ENCODE measurements at regions not wholly inside any gene's neighbourhood (a gene's known extent, or its start where the extent isn't known, plus 50 kb on each side); places are given as distances from the start of the nearest gene placed in this dataset.

- peak; percentile 89 for TF ChIP-seq CTCF (conservative IDR thresholded peaks at IDR 0.05)
- H3K27ac ChIP-seq = no peak overlapping the region
These were observed 130.3 kb upstream of the DPYD start for GRCh38 chr1:98051065-98051675.

GRCh38 chr1:98049370-98050135 is 128.7 kb upstream of the DPYD start:
- TF ChIP-seq CTCF (conservative IDR thresholded peaks at IDR 0.05) = no peak
- H3K27ac ChIP-seq = peak overlapping the region; percentile 42; the same call in 1 of the 2 replicates

DNA sequence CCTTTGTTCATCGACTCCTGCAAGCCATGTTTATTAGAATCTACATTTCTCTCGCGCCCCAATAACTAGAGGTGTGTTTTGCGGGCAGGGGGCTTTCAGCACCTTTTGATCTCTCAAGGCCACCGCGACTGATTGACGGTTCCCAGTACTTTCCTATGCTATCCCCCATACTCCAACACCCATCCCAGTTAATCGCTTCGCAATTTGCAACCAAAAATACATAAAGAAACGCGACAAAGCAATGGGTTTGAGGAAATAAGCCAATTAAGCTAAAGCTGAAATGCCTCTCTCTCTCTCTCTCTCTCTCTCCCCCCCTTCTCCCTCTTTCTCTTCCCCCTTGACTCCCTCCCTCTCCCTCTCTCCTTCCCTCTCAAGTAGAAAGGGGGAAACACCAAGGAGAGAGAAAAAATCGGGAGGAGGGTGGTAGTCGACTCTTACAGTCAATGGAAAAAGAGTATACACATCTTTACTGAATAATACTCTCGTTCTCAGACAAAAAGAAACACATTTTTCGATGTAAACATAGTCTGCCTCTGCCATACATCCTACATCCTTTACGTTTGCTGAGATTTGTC is 128.0 kb upstream of the DPYD start:
- no peak for TF ChIP-seq CTCF (conservative IDR thresholded peaks at IDR 0.05)

DNA sequence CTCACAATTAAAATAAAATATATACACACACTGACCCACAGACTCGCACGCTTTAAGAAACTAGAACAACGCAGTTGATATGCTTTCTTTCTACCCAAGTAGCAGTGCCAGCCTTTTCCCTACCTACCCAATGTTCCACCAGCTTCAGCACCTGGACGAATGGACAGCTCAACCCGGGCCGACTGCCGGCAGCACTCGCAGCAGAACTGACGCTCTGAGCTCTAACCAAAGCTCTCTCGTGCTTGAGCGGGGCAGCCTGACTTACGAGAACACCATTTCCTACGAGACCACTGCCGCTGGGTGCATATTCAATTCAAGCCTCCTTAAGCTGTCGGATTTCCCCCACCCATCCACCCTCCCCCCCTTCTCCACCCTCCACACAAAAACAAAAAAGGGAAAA is 127.4 kb upstream of the DPYD start:
- no peak for TF ChIP-seq CTCF (conservative IDR thresholded peaks at IDR 0.05)
- H3K27ac ChIP-seq = peak overlapping the region; percentile 42; the same call in 1 of the 2 replicates

More for the DNA sequence above, 128.0 kb upstream of the DPYD start:
- peak overlapping the region; percentile 42; the same call in 1 of the 2 replicates for H3K27ac ChIP-seq

DNA sequence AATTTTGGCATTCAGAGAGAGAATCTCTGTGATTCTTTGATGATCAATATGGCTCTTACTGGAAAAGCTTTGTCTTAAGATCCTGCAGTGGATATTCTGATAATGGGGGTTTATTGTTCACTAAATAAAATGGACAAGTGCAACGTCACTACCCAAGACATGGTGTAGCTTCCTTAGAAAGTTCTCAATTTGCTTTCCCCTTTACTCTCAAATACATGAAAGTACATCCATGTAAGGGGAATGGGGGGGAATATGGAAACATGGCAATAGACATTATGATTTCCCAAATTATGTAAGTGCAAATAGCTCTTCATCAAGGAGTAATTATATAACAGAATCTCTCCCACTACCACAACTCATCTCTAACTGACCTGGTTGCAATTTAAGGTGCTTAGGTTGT is 126.3 kb upstream of the DPYD start:
- H3K27ac ChIP-seq = no peak overlapping the region

GRCh38 chr1:98045767-98046641 is 125.2 kb upstream of the DPYD start:
- TF ChIP-seq CTCF (conservative IDR thresholded peaks at IDR 0.05) = no peak
- H3K27ac ChIP-seq = peak overlapping the region; percentile 46

More for the DNA sequence above, 126.3 kb upstream of the DPYD start:
- TF ChIP-seq CTCF (conservative IDR thresholded peaks at IDR 0.05) = no peak

Data from VCaP (cell line).